ENCODE measurements at regions not wholly inside any gene's neighbourhood (a gene's known extent, or its start where the extent isn't known, plus 50 kb on each side); places are given as distances from the start of the nearest gene placed in this dataset.
A peak's percentile ranks its signal among the peaks of the same experiment; 100 is the strongest.

DNA sequence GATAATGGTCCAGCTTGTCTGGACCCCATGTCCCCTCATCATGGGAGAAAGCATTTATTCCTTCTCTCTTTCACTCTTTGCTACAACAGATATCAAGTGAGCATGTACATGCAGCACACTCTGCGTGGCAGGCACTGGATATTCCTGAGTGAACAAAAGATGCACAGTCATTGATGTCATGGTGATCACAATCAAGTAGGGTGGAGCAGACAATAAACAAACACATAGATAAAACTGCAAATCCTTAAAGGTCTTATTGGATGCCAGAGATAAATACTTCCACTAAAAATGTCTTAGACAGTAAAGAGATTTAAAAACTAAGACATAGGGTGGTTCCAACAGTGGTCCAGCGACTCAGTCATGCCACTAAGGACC, 178.0 kb downstream of the ZC3H11B start:
- DNase-seq: no peak
- Mint-ChIP-seq H3K27ac (no peak overlapping the region), H3K27me3 (no peaks in the 10 kb centered on the region), H3K36me3 (no peaks in the 10 kb centered on the region), H3K9me3 (no peaks in the 10 kb centered on the region), H3K4me3 (no peak overlapping the region), H3K4me1 (ENCODE audit: low read depth) (no peaks in the 10 kb centered on the region)
- ChIA-PET CTCF (interaction anchor here (0.7 kb wide), 1 partner anchor 13 kb away, joined by 3 read pairs; no protein-coding TSS in a partner anchor), POLR2A (no interaction called here)
- intact Hi-C loops (cut with micrococcal nuclease): no loop called here

DNA sequence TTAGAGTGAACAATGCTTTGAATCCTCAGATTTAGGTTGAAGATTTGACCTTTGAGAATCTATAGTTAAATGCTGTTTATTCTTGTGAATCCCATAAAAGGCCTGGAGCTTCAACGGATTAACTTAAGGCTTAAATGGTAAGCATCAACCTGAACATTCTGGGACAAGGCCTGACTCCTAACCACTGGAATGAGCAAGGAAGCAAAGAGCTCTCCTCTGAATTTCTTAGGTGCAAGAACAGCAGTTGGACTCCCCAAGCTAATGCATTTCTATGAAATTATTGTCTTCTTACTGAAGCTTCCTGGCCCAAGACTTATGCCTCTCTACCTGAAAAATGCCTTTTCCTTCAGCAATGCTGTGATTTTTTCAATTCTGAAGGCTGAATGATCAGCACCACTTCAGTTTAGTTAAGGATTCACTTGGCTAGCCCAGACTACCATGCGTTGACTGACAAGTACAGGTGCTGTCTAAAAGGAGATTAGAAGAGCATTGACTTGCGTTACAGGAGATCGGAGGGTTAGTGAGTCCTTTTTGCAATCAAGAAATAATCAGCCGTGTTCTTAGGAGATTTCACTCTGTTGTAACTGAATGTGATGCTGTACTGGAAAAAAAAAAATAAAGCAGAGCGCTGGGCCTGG, 178.5 kb downstream of the ZC3H11B start:
- H3K4me1 Mint-ChIP-seq (ENCODE audit: low read depth): no peaks in the 10 kb centered on the region
- intact Hi-C loops (cut with micrococcal nuclease): no loop called here

DNA sequence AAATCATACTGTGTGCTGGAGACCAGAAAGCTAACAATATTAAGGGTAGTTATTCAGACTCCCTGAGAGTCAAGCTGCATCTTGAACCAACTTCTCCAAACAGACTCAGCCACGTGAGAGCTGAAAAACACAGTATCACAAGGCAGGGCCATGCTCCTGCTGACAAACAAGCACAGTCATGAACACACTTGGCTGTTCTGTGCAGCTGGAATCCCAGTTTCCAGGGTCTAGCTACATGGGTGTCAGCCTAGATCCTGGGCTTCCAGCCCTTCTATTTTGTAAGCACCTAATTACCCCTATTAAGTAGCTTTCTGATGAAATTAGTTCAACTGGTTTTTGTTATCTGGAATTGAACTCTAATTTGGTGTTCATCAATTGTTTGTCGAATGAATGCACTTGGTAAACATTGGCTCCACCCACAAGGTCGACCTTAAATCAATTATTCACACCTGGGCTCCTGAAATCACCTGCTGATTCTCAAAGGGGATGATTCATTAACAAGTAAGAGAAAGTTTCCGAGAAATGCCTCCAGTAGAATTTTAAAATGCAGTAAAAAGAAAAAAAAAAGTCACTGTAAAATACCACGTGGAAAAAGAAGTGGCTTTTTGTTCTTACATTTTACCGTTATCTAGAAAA, 179.3 kb downstream of the ZC3H11B start:
- Mint-ChIP-seq H3K4me1 (ENCODE audit: low read depth) (no peaks in the 10 kb centered on the region), H3K27ac (no peak overlapping the region), H3K36me3 (no peaks in the 10 kb centered on the region), H3K27me3 (no peaks in the 10 kb centered on the region), H3K4me3 (no peak overlapping the region), H3K9me3 (no peaks in the 10 kb centered on the region)
- ChIA-PET POLR2A (no interaction called here), CTCF (no interaction called here)
- intact Hi-C loops (cut with micrococcal nuclease): no loop called here
- no peak for DNase-seq

More for the DNA sequence above, 178.5 kb downstream of the ZC3H11B start:
- DNase-seq: no peak
- Mint-ChIP-seq H3K27ac (no peak overlapping the region), H3K9me3 (no peaks in the 10 kb centered on the region), H3K36me3 (no peaks in the 10 kb centered on the region), H3K27me3 (no peaks in the 10 kb centered on the region), H3K4me3 (no peak overlapping the region)
- ChIA-PET CTCF (interaction anchor here (0.7 kb wide), 1 partner anchor 13 kb away, joined by 3 read pairs; no protein-coding TSS in a partner anchor), POLR2A (no interaction called here)

DNA sequence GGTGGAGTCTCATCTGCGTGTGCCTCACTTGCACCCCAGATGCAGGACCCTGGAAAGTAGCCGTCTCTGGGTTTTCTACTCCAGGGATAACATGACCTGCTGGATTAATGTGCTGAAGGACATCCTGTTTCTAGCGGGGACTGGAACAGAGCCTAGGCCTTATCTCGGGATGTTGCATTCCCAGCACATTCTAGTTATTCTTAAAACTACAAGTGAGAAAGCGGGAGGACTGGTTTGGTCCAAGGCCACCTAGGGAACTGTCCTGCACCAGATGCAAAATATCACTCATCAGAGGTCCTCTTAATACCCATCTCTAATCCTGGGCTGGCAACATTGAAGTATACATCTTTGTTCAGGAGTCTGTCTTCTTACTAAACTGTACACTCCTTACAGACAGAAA, 179.9 kb downstream of the ZC3H11B start:
- no peaks in the 10 kb centered on the region for H3K9me3 Mint-ChIP-seq
- CTCF ChIA-PET: no interaction called here
- H3K4me3 Mint-ChIP-seq: no peak overlapping the region
- H3K36me3 Mint-ChIP-seq: no peaks in the 10 kb centered on the region
- POLR2A ChIA-PET: no interaction called here
- no peak for DNase-seq
- no peak overlapping the region for H3K27ac Mint-ChIP-seq
- no peaks in the 10 kb centered on the region for H3K27me3 Mint-ChIP-seq
- no peaks in the 10 kb centered on the region for H3K4me1 Mint-ChIP-seq (ENCODE audit: low read depth)
- intact Hi-C loops (cut with micrococcal nuclease): no loop called here

DNA sequence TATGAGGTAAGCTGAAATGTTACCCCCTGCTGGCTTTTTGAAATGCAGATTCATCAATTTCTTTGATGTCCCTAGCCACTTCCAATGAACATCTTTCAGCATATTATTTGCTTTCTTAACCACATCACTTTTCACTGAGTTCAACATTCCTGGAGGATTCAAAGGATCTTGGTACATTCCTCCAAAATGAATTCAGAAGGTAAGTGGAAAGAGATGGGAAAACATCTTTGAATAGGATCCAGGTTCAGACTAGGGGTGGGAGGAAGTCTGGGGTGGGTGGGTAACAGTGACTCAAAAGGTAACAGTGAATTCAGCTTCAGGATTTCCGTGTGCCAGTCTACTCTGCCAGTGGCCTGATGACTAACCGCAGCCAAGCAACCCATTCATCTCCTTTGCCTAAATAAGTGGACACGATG, 180.7 kb downstream of the ZC3H11B start:
- Mint-ChIP-seq H3K27ac (no peak overlapping the region), H3K4me3 (no peak overlapping the region), H3K27me3 (no peaks in the 10 kb centered on the region), H3K9me3 (no peaks in the 10 kb centered on the region), H3K36me3 (no peaks in the 10 kb centered on the region), H3K4me1 (ENCODE audit: low read depth) (peaks cover 2% of the 10 kb centered on the region)
- intact Hi-C loops (cut with micrococcal nuclease): no loop called here
- DNase-seq: peak; percentile 13
- ChIA-PET POLR2A (no interaction called here), CTCF (no interaction called here)

DNA sequence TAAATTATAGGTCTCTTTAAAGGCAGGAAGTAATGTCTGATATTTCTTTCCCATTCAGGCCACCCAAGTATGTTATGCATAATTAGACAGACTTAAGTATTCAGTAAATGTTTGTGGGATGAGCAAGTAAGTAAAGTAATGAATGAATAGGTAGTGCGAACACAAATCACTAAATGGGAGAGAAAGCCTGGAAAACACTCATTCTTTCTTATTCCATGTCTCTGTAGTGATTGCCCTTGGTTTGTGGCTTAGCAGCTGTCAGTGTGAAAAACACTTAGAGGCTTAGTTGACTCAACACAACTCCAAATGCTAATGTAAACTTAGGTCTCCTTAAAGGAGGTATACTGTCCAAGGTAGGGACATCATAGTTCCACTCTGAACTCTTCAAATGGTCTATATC, 182.5 kb downstream of the ZC3H11B start:
- no peak overlapping the region for H3K27ac Mint-ChIP-seq
- peaks cover 2% of the 10 kb centered on the region for H3K4me1 Mint-ChIP-seq (ENCODE audit: low read depth)
- no peak overlapping the region for H3K4me3 Mint-ChIP-seq
- no peaks in the 10 kb centered on the region for H3K27me3 Mint-ChIP-seq
- no peaks in the 10 kb centered on the region for H3K9me3 Mint-ChIP-seq
- POLR2A ChIA-PET: interaction anchor here (0.9 kb wide), 1 partner anchor 35 kb away, joined by 3 read pairs; no protein-coding TSS in a partner anchor
- no peak for DNase-seq
- intact Hi-C loops (cut with micrococcal nuclease): no loop called here
- H3K36me3 Mint-ChIP-seq: no peaks in the 10 kb centered on the region
- CTCF ChIA-PET: no interaction called here

DNA sequence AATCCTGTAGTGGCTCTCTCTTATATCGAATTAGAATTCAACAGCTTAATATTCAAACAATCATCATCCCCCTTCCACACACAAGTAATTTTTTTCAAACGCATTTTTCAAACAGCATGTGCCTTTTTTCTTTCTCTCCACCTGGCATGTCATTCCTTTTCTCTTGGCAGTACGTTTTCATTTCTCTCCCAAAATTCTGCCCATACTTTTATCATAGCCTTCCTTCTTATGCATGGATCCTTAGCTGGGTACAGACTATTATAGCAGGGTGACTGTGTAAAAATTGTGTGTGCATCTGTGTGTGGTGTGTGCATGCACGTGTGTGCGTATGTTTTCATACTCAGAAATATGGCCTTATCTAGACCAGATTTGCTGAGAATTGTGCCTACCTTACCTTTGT, 184.3 kb downstream of the ZC3H11B start:
- no peak for DNase-seq
- no peak overlapping the region for H3K27ac Mint-ChIP-seq
- no peaks in the 10 kb centered on the region for H3K9me3 Mint-ChIP-seq
- peaks cover 2% of the 10 kb centered on the region for H3K4me1 Mint-ChIP-seq (ENCODE audit: low read depth)
- ChIA-PET POLR2A (interaction anchor here (0.7 kb wide), 1 partner anchor 30 kb away, joined by 4 read pairs; no protein-coding TSS in a partner anchor), CTCF (interaction anchor here (0.5 kb wide), 1 partner anchor 1099 kb away, joined by 3 read pairs; no protein-coding TSS in a partner anchor)
- H3K36me3 Mint-ChIP-seq: no peaks in the 10 kb centered on the region
- H3K4me3 Mint-ChIP-seq: no peak overlapping the region
- intact Hi-C loops (cut with micrococcal nuclease): no loop called here
- H3K27me3 Mint-ChIP-seq: no peaks in the 10 kb centered on the region

DNA sequence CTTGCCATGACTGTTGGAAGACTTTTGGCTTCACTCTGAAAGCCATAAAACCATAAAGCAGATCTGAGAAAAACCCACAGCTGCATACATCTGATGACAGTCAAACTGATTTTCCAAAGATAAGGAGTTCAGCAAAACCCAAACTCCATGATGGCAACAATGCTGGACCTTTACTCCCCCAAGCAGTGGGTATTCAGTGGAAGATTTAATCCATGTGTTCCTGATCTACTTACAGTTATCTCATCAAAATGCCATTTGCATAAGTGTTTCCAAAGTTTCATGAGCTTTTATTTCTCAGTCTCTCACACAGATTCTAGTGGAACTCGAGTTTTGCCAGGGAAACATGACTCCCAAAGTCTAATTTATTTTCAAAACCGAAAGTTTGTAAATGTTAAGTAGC, 184.9 kb downstream of the ZC3H11B start:
- POLR2A ChIA-PET: interaction anchor here (0.7 kb wide), 1 partner anchor 31 kb away, joined by 4 read pairs; no protein-coding TSS in a partner anchor
- CTCF ChIA-PET: no interaction called here

DNA sequence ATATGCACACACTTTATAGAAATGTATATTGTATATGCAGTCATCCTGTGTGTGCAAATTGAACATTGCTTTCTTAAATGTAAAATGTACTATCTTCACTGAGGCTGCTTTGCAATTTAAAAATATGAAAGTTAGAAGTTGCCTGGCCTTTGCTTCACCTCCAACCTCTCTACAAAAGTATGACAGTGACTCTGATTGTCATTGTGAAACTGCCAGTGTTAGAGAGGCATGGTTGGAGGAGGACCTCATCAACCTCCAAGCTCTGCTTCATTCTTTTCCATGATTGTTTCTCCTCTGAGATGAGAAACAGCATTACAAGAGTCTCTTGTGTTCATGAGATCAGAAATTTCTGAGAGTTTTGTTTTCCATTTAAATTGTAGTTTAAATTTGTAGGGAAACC, 185.5 kb downstream of the ZC3H11B start:
- no peaks in the 10 kb centered on the region for H3K27me3 Mint-ChIP-seq
- POLR2A ChIA-PET: no interaction called here
- DNase-seq: no peak
- CTCF ChIA-PET: no interaction called here
- no peak overlapping the region for H3K4me3 Mint-ChIP-seq
- intact Hi-C loops (cut with micrococcal nuclease): loop anchor here (1.0 kb wide), 1 partner anchor 38 kb away; no protein-coding TSS in a partner anchor
- H3K36me3 Mint-ChIP-seq: no peaks in the 10 kb centered on the region
- H3K27ac Mint-ChIP-seq: no peak overlapping the region
- peaks cover 7% of the 10 kb centered on the region for H3K4me1 Mint-ChIP-seq (ENCODE audit: low read depth)
- no peaks in the 10 kb centered on the region for H3K9me3 Mint-ChIP-seq

More for the DNA sequence above, 184.9 kb downstream of the ZC3H11B start:
- H3K4me1 Mint-ChIP-seq (ENCODE audit: low read depth): peaks cover 3% of the 10 kb centered on the region
- intact Hi-C loops (cut with micrococcal nuclease): loop anchor here (1.0 kb wide), 1 partner anchor 37 kb away; no protein-coding TSS in a partner anchor
- no peaks in the 10 kb centered on the region for H3K27me3 Mint-ChIP-seq
- no peak overlapping the region for H3K4me3 Mint-ChIP-seq
- no peak for DNase-seq
- H3K9me3 Mint-ChIP-seq: no peaks in the 10 kb centered on the region
- no peaks in the 10 kb centered on the region for H3K36me3 Mint-ChIP-seq
- no peak overlapping the region for H3K27ac Mint-ChIP-seq

DNA sequence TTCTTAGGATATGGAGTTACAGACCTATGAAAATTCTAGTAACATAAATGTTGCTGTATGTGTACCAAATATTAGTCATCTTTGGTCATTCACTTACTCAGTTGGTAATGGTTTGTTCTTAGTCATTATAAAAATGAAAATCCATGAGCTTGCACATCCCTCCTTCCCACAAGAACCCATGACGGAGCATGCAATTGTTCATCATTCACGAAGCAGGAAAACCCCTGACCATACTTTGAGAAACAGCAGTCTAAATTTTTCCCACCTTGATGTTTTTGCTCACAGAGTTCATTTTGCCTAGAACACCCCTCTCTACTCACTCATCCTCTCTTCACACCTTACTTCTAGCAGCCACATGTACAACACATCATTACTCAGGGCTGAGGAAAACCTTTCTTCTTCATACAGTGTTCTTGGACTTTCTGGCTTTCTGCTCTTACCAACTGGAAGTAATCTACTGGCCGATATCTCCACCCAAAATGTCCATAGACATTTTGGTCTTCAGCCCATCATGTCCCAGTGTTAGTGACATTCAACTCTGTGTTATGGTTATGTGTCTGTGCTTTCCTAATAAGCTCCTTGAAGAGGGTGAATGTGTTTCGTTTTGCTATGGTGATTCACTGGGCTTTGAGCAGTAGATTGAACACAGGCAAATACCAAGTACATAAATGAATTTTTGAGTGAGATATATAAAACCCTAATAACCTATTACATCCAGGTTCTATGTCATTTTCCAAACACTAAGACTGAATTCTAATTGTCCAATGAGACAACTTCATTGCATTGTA, 189.9 kb downstream of the ZC3H11B start:
- Mint-ChIP-seq H3K4me3 (no peak overlapping the region), H3K27me3 (peaks cover 1% of the 10 kb centered on the region), H3K36me3 (no peaks in the 10 kb centered on the region), H3K4me1 (ENCODE audit: low read depth) (peaks cover 7% of the 10 kb centered on the region), H3K27ac (peak overlapping the region; percentile 67), H3K9me3 (no peaks in the 10 kb centered on the region)
- ChIA-PET POLR2A (no interaction called here), CTCF (no interaction called here)
- intact Hi-C loops (cut with micrococcal nuclease): loop anchor here (1.0 kb wide), 1 partner anchor 42 kb away; no protein-coding TSS in a partner anchor
- DNase-seq: peak; percentile 33

DNA sequence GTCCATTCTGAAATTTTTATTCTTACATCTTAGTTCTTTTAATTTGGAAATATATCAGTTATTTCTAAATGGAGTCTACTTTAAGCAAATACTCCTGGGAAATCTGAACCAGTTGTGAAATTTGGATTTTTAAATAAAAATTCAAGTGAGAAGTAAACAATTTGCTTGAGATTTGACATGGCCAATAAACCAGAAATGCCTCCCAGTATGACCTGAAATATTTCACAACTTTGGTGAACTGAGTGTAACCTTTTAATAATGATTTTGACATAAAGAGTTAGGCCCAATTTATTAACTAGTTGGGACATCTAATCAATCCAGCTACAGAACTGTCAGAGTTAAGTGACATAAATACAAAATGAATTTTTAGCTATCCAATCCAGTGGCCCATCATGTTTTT, 192.0 kb downstream of the ZC3H11B start:
- Mint-ChIP-seq H3K36me3 (no peaks in the 10 kb centered on the region), H3K27me3 (peaks cover 1% of the 10 kb centered on the region), H3K27ac (no peak overlapping the region), H3K4me3 (no peak overlapping the region), H3K4me1 (ENCODE audit: low read depth) (peaks cover 5% of the 10 kb centered on the region), H3K9me3 (no peaks in the 10 kb centered on the region)
- DNase-seq: no peak
- POLR2A ChIA-PET: no interaction called here
- intact Hi-C loops (cut with micrococcal nuclease): no loop called here
- CTCF ChIA-PET: no interaction called here

DNA sequence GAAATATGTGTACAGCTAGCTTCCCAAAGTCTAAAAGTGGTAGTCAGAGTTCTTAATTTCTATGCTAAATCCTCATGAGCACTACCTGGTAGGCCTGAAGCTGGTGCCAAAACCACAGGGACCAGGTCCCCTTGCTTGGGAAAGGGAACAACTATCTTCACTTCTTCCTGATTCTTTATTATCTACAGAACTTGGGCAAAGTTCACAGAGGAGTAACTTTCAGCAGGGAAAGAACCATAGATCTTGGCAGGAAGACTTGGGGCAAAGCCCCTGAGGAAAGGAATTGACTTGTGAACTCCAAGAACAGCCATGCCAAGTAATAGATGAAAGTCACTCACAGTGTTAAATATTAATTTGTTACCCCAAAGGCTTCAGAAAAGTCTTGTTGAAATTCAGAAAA, 193.0 kb downstream of the ZC3H11B start:
- Mint-ChIP-seq H3K9me3 (no peaks in the 10 kb centered on the region), H3K4me3 (no peak overlapping the region), H3K36me3 (no peaks in the 10 kb centered on the region), H3K27ac (no peak overlapping the region), H3K4me1 (ENCODE audit: low read depth) (peaks cover 5% of the 10 kb centered on the region), H3K27me3 (peaks cover 1% of the 10 kb centered on the region)
- no peak for DNase-seq
- intact Hi-C loops (cut with micrococcal nuclease): loop anchor here (10.0 kb wide), 1 partner anchor 405 kb away; no protein-coding TSS in a partner anchor
- CTCF ChIA-PET: no interaction called here
- POLR2A ChIA-PET: no interaction called here
